H1 (cell line): ENCODE measurements at regions not wholly inside any gene's neighbourhood (a gene's known extent, or its start where the extent isn't known, plus 50 kb on each side); places are given as distances from the start of the nearest gene placed in this dataset.
A peak's percentile ranks its signal among the peaks of the same experiment; 100 is the strongest.

Experiments used
- CBX8 ChIP-seq: fragments of 300-800, 300-1000 bp; sonication (generic); IDR thresholded peaks from 2 replicates; pipeline ENCODE4 v1.7.1; 2016; ENCODE audit warnings: low read depth, low read length, borderline replicate concordance
- EZH2 ChIP-seq: fragments of 200-600 bp; sonication (generic); IDR thresholded peaks from 2 replicates; pipeline ENCODE4 v1.7.1; 2012; ENCODE audit warnings: low read depth, mild to moderate bottlenecking, moderate library complexity, low read length, inconsistent platforms; ENCODE audit not compliant: severe bottlenecking
- GABPA ChIP-seq: IDR thresholded peaks from 2 replicates; pipeline ENCODE4 v1.6.1; 2011; ENCODE audit warnings: mild to moderate bottlenecking, low read length, moderate library complexity, borderline replicate concordance; ENCODE audit not compliant: insufficient read depth
- KDM4A ChIP-seq: IDR thresholded peaks from one replicate; pipeline ENCODE4 v1.7.1; 2012; ENCODE audit warnings: low read depth, mild to moderate bottlenecking, moderate library complexity, low read length, inconsistent platforms; ENCODE audit not compliant: severe bottlenecking
- RAD21 ChIP-seq, 2 experiments: IDR thresholded peaks in 1 of 2; conservative IDR thresholded peaks in 1 of 2; 2 replicates each; pipeline ENCODE4 v1.6.1; 2011; ENCODE audit warnings: low read depth in 2 of 2, low read length in 2 of 2, improper control_type of control experiment in 1 of 2, inconsistent platforms in 1 of 2, mild to moderate bottlenecking in 1 of 2, moderate library complexity in 1 of 2
- RBBP5 ChIP-seq: IDR thresholded peaks from 2 replicates; pipeline ENCODE4 v1.7.1; 2012; ENCODE audit warnings: low read depth, mild to moderate bottlenecking, inconsistent platforms, low read length, moderate library complexity, borderline replicate concordance
- RNF2 ChIP-seq: fragments of 200-900, 300-1000 bp; sonication (generic); IDR thresholded peaks from 2 replicates; pipeline ENCODE4 v1.7.1; 2016; ENCODE audit warnings: borderline replicate concordance, low read depth, mild to moderate bottlenecking, antibody characterized with exemption, low read length; ENCODE audit not compliant: poor library complexity, severe bottlenecking; ENCODE audit errors: missing control alignments
- TBP ChIP-seq: IDR thresholded peaks from 2 replicates; pipeline ENCODE4 v1.6.1; 2011; ENCODE audit warnings: low read depth, low read length, improper control_type of control experiment

- peak; percentile 16 for TF ChIP-seq RNF2
- TF ChIP-seq RBBP5 = 0 out of 2 replicates have a peak, but pooled peaks have one; percentile 52
- peak; percentile 27; the same call in 1 of the 2 replicates for TF ChIP-seq GABPA
- TF ChIP-seq CBX8 = peak; percentile 49; the same call in 1 of the 2 replicates
- TF ChIP-seq RAD21 (IDR thresholded peaks at IDR 0.05 in 1 of 2, conservative IDR thresholded peaks at IDR 0.05 in 1 of 2; ENCODE audit: low read depth in 2 of 2, low read length in 2 of 2) = peak; percentile 3 to 41; a peak in 2 of 4 replicates
- peak; percentile 93 for TF ChIP-seq EZH2
- peak; percentile 60 for TF ChIP-seq KDM4A
- peak; percentile 67; the same call in 1 of the 2 replicates for TF ChIP-seq TBP
- TF ChIP-seq, all 59 proteins: peak for 12
Observed at GRCh38 chr5:73298772-73299630, 126.0 kb downstream of the TMEM174 start (continued).
